ENCODE measurements at regions not wholly inside any gene's neighbourhood (a gene's known extent, or its start where the extent isn't known, plus 50 kb on each side); places are given as distances from the start of the nearest gene placed in this dataset.

DNA sequence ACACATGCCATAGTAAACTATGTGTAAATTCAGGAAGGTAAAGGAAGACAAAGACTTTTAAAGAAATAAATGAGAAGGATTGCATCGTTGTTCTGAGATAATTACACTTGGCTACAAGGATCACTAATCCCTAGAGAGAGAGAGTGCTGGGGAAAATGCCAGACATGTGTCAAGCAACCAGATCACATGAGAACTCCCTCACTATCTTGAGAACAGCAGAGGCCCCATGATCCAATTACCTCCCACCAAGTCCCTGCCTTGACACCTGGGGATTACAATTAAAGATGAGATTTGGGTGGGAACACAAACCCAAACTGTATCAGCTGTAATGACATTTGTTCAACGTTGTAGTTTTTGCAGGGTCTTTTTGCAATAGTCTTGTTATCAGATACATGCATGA lies 1600.9 kb upstream of the MIR17HG start:
- DNase-seq (ENCODE audit: insufficient read length, low spot score) (no peak), FAIRE-seq (peak; percentile 41)
- TF ChIP-seq, protein P1, sequence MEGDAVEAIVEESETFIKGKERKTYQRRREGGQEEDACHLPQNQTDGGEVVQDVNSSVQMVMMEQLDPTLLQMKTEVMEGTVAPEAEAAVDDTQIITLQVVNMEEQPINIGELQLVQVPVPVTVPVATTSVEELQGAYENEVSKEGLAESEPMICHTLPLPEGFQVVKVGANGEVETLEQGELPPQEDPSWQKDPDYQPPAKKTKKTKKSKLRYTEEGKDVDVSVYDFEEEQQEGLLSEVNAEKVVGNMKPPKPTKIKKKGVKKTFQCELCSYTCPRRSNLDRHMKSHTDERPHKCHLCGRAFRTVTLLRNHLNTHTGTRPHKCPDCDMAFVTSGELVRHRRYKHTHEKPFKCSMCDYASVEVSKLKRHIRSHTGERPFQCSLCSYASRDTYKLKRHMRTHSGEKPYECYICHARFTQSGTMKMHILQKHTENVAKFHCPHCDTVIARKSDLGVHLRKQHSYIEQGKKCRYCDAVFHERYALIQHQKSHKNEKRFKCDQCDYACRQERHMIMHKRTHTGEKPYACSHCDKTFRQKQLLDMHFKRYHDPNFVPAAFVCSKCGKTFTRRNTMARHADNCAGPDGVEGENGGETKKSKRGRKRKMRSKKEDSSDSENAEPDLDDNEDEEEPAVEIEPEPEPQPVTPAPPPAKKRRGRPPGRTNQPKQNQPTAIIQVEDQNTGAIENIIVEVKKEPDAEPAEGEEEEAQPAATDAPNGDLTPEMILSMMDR (IDR thresholded peaks at IDR 0.05; ENCODE audit: insufficient read depth, missing control alignments): no peak

DNA sequence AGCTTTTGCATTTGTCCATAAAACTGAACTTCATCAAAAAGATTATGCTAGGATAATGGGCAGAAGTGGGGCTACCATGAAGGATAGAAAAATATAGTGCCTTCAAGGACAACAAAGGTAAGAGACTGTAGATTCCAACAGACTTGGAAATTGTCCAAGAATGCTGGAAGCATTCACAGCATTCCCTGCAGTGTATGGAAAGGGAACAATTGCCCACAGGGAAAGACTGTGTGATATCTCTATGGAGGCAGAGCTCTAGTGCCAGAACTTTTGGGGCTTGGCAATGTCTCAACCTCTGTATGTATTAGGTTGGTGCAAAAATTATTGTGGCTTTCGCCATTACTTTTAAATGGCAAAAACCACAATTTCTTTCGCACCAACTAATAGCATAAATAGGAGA lies 1598.8 kb upstream of the MIR17HG start:
- TF ChIP-seq, protein P1 (IDR thresholded peaks at IDR 0.05; ENCODE audit: insufficient read depth, missing control alignments): no peak
- no peak for FAIRE-seq
- DNase-seq (ENCODE audit: insufficient read length, low spot score): no peak

DNA sequence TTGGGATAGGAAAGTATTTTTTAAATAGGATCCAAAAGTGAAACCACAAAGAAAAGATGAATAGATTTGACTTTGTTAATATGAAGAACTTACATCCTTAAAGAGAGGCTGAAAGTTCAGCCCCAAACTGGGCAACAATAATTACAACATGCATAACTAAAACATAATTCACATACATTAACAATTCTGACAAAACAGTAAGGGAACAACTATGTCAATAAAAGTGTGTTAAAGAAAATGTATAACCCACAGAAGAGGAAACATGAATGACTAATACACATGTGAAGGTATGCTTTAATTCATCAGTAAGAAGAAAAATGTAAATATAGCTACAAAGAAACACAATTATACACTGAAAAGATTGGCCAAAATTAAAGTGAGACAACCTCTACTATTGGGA lies 1597.6 kb upstream of the MIR17HG start:
- DNase-seq (ENCODE audit: insufficient read length, low spot score): no peak
- TF ChIP-seq, protein P1 (IDR thresholded peaks at IDR 0.05; ENCODE audit: insufficient read depth, missing control alignments): no peak
- no peak for FAIRE-seq

DNA sequence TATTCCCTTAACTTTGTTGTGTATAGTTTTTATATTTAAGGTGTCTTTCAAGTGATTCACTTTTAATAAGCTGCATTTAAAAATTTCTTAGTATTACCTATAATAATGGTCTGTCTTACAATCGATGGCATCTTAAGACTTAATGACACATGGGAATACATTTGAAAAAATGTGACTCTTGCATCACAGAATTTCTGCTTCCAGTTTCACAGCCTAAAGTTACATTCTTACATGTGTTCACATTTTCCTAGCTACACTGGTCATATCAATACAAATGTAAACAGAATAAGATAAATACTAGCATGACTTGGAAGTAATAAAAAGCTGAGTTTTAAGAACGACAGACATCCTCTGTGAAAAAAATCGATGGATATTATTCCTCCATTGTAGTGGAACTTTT lies 1597.1 kb upstream of the MIR17HG start:
- TF ChIP-seq, protein P1 (IDR thresholded peaks at IDR 0.05; ENCODE audit: insufficient read depth, missing control alignments): no peak
- FAIRE-seq (no peak), DNase-seq (ENCODE audit: insufficient read length, low spot score) (no peak)

DNA sequence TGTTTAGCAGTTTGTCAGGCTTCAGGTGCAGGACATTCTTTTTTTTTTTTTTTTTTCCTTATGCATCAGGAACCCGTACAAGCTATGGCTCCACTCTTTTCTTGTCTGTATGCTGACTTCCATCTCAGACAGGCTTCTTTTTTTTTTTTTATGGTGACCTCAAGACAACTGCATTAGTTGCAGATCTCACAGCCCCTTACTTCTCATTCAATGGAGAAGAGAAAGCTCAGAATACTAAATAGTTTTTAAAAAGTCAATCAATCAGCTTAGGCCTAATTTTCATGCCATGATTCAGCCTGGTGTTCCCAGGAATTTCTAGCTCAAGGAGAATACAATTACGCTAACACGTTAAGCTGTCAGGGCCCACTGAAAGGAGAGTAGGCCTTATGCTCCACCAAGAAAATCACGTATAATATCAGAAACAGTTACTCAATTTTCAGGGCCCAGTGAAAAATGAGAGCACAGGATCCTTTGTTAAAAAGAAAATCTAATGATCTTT lies 1596.0 kb upstream of the MIR17HG start:
- DNase-seq (ENCODE audit: insufficient read length, low spot score) (no peak), FAIRE-seq (no peak)
- TF ChIP-seq, protein P1 (IDR thresholded peaks at IDR 0.05; ENCODE audit: insufficient read depth, missing control alignments): no peak

DNA sequence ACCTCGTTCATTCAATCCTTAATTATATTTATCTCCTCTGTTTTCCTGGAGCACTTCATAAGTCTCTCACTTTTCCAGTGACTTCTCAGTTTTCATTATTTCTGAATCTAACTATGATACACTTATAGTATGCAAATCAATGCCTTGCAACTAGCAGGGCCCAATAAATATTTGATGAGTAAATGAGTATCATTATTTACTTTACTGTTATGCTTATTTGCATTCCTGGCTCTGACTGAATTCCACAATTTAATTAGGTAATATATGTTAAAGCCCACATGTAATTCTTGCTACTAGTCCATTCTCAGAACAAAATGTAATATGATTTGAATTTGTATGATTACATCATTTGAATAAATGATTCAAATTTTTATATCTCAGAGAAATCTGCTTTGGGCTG lies 1595.1 kb upstream of the MIR17HG start:
- DNase-seq (ENCODE audit: insufficient read length, low spot score): no peak
- no peak for FAIRE-seq
- TF ChIP-seq, protein P1 (IDR thresholded peaks at IDR 0.05; ENCODE audit: insufficient read depth, missing control alignments): no peak

DNA sequence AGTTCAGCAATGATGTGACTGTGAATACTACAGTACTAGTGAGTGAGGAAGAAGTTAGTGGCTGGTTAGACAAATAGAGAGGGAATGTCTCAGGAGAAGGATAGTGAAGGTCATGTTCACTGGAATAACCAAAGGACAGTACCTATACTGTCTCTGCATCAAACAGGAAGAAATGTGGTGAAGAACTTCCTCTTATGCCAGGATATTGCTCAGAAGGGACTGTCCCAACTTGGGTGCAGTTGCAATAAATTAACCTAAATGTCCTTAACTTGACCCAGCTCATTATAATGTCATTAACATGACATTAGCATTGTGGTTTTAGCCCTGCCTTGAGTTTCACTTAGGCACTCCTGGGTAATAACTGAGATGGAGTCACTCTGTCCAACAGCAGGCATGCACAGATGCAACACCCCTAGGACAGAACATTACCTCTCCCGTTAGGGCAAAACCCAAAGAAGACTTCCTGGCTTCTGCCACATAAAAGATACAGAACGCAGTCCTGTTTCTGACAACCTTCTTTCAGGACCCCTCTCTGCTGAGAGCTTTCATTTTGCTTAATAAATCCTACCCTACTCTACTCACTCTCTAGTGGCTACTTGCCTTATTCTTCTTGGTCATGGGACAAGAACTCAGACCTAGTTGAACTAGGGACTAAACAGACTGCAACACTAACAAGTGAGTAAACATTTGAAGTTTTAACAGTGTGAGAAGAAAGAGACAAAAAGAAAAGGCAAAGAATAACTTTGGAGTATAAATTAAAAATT lies 1591.6 kb upstream of the MIR17HG start:
- TF ChIP-seq, protein P1 (IDR thresholded peaks at IDR 0.05; ENCODE audit: insufficient read depth, missing control alignments): no peak
- DNase-seq (ENCODE audit: insufficient read length, low spot score) (no peak), FAIRE-seq (no peak)
